ENCODE measurements at regions not wholly inside any gene's neighbourhood (a gene's known extent, or its start where the extent isn't known, plus 50 kb on each side); places are given as distances from the start of the nearest gene placed in this dataset.

DNA sequence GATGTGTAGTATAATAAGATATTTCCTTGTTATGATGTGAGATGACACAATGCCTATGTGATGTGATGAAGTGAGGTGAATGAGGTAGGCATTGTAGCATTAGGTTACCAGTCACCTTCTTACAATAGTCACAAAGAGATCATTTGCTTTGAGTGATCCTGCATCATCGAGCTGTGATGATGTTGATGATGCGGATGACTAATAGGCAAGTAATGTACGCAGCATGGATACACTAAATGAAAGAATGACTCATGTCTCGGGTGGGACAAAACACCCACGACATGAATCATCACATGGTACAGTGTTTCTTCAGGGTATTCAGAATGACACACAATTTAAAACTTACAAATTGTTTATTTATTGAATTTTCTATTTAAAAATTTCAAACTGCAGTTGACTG is 806.3 kb upstream of the GJE1 start:
- Histone ChIP-seq H3K9me3 (ENCODE audit: low read depth) (no peaks in the 10 kb centered on the region), H3K27ac (no peak overlapping the region), H3K36me3 (replicated peaks; ENCODE audit: insufficient read depth, low read depth) (no peaks in the 10 kb centered on the region), H3K9me2 (replicated peaks; ENCODE audit: insufficient read depth) (no peaks in the 10 kb centered on the region), H3K4me1 (ENCODE audit: insufficient read depth) (no peaks in the 10 kb centered on the region), H2AFZ (no peak overlapping the region), H3K4me3 (no peak overlapping the region), H3K4me2 (no peak overlapping the region), H3K27me3 (no peaks in the 10 kb centered on the region), H3K79me2 (no peaks in the 10 kb centered on the region), H4K20me1 (ENCODE audit: insufficient read depth, poor library complexity, severe bottlenecking) (no peaks in the 10 kb centered on the region)
- 66% methylated on average over 5 of the region's 5 CpGs for WGBS (ENCODE audit: low lambda C conversion rate, missing lambda C conversion rate)
- DNase-seq (ENCODE audit: low spot score) = peak; percentile 40
- TF ChIP-seq EZH2 (IDR thresholded peaks at IDR 0.05; ENCODE audit: borderline replicate concordance) = no peak
- TF ChIP-seq EZH2phosphoT487 (IDR thresholded peaks at IDR 0.05; ENCODE audit: low read depth, severe bottlenecking, unreplicated experiment) = no peak
- TF ChIP-seq, protein P1, sequence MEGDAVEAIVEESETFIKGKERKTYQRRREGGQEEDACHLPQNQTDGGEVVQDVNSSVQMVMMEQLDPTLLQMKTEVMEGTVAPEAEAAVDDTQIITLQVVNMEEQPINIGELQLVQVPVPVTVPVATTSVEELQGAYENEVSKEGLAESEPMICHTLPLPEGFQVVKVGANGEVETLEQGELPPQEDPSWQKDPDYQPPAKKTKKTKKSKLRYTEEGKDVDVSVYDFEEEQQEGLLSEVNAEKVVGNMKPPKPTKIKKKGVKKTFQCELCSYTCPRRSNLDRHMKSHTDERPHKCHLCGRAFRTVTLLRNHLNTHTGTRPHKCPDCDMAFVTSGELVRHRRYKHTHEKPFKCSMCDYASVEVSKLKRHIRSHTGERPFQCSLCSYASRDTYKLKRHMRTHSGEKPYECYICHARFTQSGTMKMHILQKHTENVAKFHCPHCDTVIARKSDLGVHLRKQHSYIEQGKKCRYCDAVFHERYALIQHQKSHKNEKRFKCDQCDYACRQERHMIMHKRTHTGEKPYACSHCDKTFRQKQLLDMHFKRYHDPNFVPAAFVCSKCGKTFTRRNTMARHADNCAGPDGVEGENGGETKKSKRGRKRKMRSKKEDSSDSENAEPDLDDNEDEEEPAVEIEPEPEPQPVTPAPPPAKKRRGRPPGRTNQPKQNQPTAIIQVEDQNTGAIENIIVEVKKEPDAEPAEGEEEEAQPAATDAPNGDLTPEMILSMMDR (IDR thresholded peaks at IDR 0.05; ENCODE audit: poor library complexity) = no peak

DNA sequence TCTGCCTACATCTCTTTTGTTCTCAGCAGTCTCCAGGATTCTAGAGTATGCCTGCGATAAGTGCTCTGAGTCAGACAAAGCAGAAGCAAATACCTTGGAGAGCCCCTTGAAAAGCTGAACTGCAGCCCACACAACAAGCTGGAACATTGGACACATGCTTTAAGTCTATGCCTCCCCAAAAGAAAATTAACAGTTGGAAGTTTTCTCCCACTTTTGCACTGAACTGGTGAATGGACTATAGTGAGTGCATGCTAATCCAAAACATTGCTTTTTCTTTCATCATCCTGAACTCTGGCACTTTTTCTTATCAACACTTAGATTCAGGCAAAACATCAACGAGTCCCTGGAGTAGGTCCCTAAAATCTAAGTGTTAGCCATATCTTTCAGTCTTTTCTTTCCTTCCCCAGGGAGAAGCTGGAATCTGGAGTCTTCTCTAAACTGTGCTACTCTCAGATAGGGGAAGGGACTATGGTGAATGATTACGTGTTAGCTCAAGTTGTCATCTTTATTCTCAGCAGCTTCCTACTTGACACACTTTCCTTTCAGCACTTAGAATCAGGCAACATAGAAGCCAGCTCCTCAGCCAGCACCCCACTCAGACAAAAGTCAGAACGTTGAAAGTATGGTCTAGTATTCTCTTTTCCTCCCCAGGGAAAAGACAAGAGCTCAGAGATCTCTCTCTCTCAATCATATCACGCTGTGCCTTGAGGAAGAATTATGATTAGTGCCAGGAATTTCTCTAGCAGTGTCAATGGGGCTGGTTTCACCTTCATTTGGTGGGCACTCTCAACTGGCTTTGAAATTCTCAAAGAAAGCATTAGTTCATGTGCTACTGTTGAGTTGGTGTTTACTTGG is 811.0 kb upstream of the GJE1 start:
- Histone ChIP-seq H3K4me3 (no peak overlapping the region), H3K36me3 (replicated peaks; ENCODE audit: insufficient read depth, low read depth) (no peaks in the 10 kb centered on the region), H3K4me1 (ENCODE audit: insufficient read depth) (no peaks in the 10 kb centered on the region), H2AFZ (no peak overlapping the region), H3K9me3 (ENCODE audit: low read depth) (no peaks in the 10 kb centered on the region), H3K4me2 (no peak overlapping the region), H3K27me3 (no peaks in the 10 kb centered on the region), H4K20me1 (ENCODE audit: insufficient read depth, poor library complexity, severe bottlenecking) (no peaks in the 10 kb centered on the region), H3K27ac (no peak overlapping the region), H3K79me2 (no peaks in the 10 kb centered on the region), H3K9me2 (replicated peaks; ENCODE audit: insufficient read depth) (no peaks in the 10 kb centered on the region)
- 76% methylated on average over 5 of the region's 5 CpGs for WGBS (ENCODE audit: low lambda C conversion rate, missing lambda C conversion rate)
- no peak for TF ChIP-seq EZH2phosphoT487 (IDR thresholded peaks at IDR 0.05; ENCODE audit: low read depth, severe bottlenecking, unreplicated experiment)
- TF ChIP-seq, protein P1 (IDR thresholded peaks at IDR 0.05; ENCODE audit: poor library complexity) = no peak
- TF ChIP-seq EZH2 (IDR thresholded peaks at IDR 0.05; ENCODE audit: borderline replicate concordance) = no peak
- no peak for DNase-seq (ENCODE audit: low spot score)

DNA sequence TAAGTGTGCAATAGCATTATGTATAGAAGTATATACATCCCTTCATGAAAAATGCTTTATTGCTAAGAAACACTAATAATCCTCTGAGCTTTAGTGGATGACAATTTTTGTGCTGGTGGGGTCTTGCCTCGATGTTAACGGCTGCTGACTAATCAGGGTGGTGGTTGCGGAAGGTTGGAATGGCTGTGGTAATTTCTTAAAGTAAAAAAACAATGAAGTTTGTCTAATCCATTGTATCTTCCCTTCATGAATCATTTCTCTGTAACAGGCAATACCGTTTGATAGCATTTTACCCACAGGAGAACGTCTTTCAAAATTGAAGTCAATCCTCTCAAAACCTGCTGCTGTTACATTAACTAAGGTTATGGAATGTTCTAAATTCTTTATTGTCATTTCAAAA is 816.5 kb upstream of the GJE1 start:
- no peaks in the 10 kb centered on the region for H4K20me1 ChIP-seq (ENCODE audit: insufficient read depth, poor library complexity, severe bottlenecking)
- no peaks in the 10 kb centered on the region for H3K4me1 ChIP-seq (ENCODE audit: insufficient read depth)
- no peak overlapping the region for H3K27ac ChIP-seq
- H2AFZ ChIP-seq = no peak overlapping the region
- no peak for TF ChIP-seq EZH2phosphoT487 (IDR thresholded peaks at IDR 0.05; ENCODE audit: low read depth, severe bottlenecking, unreplicated experiment)
- TF ChIP-seq, protein P1 (IDR thresholded peaks at IDR 0.05; ENCODE audit: poor library complexity) = no peak
- TF ChIP-seq EZH2 (IDR thresholded peaks at IDR 0.05; ENCODE audit: borderline replicate concordance) = no peak
- WGBS (ENCODE audit: low lambda C conversion rate, missing lambda C conversion rate) = 87% methylated on average over 5 of the region's 5 CpGs
- H3K4me3 ChIP-seq = no peak overlapping the region
- no peaks in the 10 kb centered on the region for H3K27me3 ChIP-seq
- no peak overlapping the region for H3K4me2 ChIP-seq
- no peaks in the 10 kb centered on the region for H3K9me3 ChIP-seq (ENCODE audit: low read depth)
- no peaks in the 10 kb centered on the region for H3K9me2 ChIP-seq (replicated peaks; ENCODE audit: insufficient read depth)
- H3K36me3 ChIP-seq (replicated peaks; ENCODE audit: insufficient read depth, low read depth) = no peaks in the 10 kb centered on the region
- H3K79me2 ChIP-seq = no peaks in the 10 kb centered on the region
- DNase-seq (ENCODE audit: low spot score) = no peak

All from hepatocyte (in vitro differentiated cells).